ENCODE measurements at regions not wholly inside any gene's neighbourhood (a gene's known extent, or its start where the extent isn't known, plus 50 kb on each side); places are given as distances from the start of the nearest gene placed in this dataset.

DNA sequence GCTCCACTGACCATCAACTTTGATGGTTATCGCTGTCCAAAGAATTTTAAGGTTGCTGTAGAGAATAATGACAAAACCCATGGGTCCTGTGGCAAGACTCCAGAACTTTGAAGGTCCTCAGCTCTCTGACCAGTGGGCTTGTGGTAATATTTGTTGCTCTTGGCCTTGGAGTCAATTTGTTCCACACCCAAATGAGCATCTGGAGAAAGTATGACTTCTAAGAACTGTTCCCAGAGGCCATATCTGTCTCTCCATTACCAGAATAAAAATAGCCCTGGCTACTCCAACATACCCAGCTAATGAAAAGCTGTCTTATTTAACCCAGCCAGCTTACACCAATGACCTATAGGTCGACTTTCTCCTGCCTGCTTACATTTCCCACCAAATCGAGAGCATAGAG, 466.4 kb downstream of the MEIS1 start:
- no peak for DNase-seq
- Mint-ChIP-seq H3K4me3 (no peak overlapping the region), H3K9me3 (peaks cover 3% of the 10 kb centered on the region), H3K36me3 (no peaks in the 10 kb centered on the region), H3K4me1 (ENCODE audit: low read depth) (no peaks in the 10 kb centered on the region), H3K27me3 (no peaks in the 10 kb centered on the region), H3K27ac (no peak overlapping the region)
- intact Hi-C loops (cut with micrococcal nuclease), result no loop called here
- ChIA-PET CTCF (no interaction called here), POLR2A (no interaction called here)

DNA sequence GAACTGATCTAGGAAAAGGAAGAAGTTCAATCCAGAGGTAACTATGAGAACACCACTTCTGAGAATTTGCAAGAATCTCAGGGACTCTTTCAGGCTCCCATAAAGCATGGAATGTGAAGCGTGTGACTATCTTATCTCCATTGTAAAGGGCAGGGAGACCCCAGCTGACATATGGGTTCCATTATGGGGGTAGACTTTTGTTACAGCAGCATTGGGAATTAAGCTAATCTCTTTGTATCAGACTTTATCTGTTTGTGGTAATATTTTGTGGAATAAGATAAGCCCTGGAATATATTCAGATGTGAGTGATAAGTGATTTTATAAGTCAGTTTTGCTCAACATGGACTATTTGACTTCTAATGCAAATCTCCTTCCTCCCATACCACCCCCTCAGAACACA, 468.3 kb downstream of the MEIS1 start:
- ChIA-PET CTCF (no interaction called here), POLR2A (no interaction called here)
- Mint-ChIP-seq H3K9me3 (peaks cover 3% of the 10 kb centered on the region), H3K27ac (no peak overlapping the region), H3K4me3 (no peak overlapping the region), H3K4me1 (ENCODE audit: low read depth) (no peaks in the 10 kb centered on the region), H3K36me3 (no peaks in the 10 kb centered on the region), H3K27me3 (no peaks in the 10 kb centered on the region)
- intact Hi-C loops (cut with micrococcal nuclease), result no loop called here
- DNase-seq, result no peak

DNA sequence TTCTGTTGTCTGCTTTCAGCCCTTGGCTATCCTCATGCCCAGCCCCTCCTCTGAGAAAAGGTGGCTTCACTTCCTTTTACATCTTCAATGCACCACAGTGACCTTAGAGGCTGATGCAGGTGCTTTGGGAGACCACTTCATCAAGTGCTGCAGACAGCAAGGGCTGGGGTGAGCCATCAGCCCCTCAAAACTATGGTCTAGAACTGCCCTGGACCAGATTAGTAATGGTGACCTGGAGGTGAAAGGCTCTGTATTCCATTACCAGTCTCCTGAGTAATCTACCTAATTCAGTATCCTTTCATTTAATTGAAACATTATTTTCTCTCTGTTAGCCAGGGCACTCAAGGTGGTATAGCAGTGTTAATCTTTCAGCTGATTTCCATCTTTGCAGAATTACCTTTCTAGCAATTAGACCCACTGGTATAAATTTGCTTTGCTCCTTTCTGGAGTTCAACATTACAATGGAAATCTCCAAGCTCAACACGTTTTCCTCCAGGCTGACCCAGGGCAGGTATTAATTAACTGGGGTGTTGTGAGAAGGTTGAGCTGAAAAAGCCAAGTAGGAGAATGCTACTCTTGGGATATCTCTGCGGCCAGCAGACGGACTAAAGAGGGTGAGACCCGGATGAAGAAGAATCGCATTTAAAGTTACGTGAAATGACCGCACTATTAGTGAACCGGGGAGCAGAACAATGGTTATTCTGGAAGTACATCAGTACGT, 469.0 kb downstream of the MEIS1 start:
- ChIA-PET CTCF (no interaction called here), POLR2A (no interaction called here)
- Mint-ChIP-seq H3K27ac (no peak overlapping the region), H3K4me3 (no peak overlapping the region), H3K36me3 (no peaks in the 10 kb centered on the region), H3K27me3 (no peaks in the 10 kb centered on the region), H3K4me1 (ENCODE audit: low read depth) (no peaks in the 10 kb centered on the region), H3K9me3 (peaks cover 3% of the 10 kb centered on the region)
- intact Hi-C loops (cut with micrococcal nuclease), result no loop called here
- no peak for DNase-seq

DNA sequence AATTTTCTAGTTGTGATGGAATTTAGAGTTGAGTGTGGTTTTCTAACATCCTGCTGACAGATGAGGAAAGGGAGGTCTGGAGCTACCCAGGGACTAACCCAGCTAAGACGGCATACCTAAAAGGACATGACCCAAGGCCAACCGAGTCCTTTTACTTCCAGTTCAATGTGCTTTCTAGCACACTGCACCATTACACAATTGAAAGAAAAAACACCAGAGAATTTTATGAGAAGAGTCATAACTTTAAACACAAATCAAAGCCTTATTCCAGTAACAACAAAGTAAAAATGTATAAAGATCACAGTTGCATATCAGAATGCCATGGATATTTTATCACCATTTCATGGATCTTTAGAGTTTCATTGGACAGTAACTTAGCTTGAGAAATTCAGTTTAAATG, 480.3 kb downstream of the MEIS1 start:
- no peaks in the 10 kb centered on the region for H3K27me3 Mint-ChIP-seq
- ChIA-PET POLR2A (no interaction called here), CTCF (no interaction called here)
- H3K9me3 Mint-ChIP-seq, result peaks cover 4% of the 10 kb centered on the region
- no peaks in the 10 kb centered on the region for H3K36me3 Mint-ChIP-seq
- intact Hi-C loops (cut with micrococcal nuclease), result no loop called here
- DNase-seq, result no peak
- no peaks in the 10 kb centered on the region for H3K4me1 Mint-ChIP-seq (ENCODE audit: low read depth)
- no peak overlapping the region for H3K27ac Mint-ChIP-seq
- no peak overlapping the region for H3K4me3 Mint-ChIP-seq

DNA sequence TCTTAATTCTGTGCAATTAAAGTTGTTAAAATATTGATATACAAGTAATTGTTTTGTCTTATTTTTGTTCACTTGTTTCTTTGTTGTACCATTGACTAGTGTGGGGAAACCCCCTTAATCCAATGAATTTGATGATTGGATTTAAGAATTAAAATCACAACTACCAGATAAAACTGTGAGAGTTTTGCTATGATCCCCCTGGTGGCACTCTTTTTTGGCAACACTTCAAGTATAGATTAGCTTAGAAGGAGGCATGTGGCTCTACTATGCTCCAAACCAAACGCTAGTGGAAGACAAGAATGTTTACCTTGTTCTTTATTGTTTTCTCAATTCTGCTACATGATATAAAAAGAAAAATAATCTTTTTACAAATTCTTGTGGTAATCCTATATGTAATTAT, 477.8 kb upstream of the ETAA1 start:
- peaks cover 4% of the 10 kb centered on the region for H3K9me3 Mint-ChIP-seq
- ChIA-PET CTCF (no interaction called here), POLR2A (no interaction called here)
- H3K36me3 Mint-ChIP-seq, result no peaks in the 10 kb centered on the region
- H3K27me3 Mint-ChIP-seq, result no peaks in the 10 kb centered on the region
- intact Hi-C loops (cut with micrococcal nuclease), result no loop called here
- no peaks in the 10 kb centered on the region for H3K4me1 Mint-ChIP-seq (ENCODE audit: low read depth)
- no peak overlapping the region for H3K27ac Mint-ChIP-seq
- DNase-seq, result no peak
- H3K4me3 Mint-ChIP-seq, result no peak overlapping the region

DNA sequence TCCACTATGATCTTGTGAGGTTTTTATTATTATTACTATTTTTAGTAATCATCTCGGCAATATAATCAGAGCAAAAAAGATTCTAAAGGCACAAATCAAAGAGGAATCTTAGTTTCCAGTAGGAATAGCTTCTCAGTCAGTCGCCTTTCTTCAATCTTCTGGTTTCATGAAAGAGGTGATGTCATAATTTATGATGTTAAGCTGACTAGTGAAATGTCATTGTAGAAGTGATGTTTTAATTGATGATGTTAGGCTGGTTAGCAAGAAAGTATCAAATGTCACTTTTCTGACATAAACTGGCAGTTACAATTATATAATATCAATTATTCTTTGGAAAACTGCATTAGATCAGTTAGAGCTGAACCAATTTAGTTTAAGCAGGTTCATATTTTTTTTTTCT, 476.7 kb upstream of the ETAA1 start:
- Mint-ChIP-seq H3K9me3 (peaks cover 4% of the 10 kb centered on the region), H3K4me3 (no peak overlapping the region), H3K4me1 (ENCODE audit: low read depth) (no peaks in the 10 kb centered on the region), H3K27ac (no peak overlapping the region), H3K36me3 (no peaks in the 10 kb centered on the region), H3K27me3 (no peaks in the 10 kb centered on the region)
- ChIA-PET CTCF (no interaction called here), POLR2A (no interaction called here)
- DNase-seq, result no peak
- intact Hi-C loops (cut with micrococcal nuclease), result no loop called here

DNA sequence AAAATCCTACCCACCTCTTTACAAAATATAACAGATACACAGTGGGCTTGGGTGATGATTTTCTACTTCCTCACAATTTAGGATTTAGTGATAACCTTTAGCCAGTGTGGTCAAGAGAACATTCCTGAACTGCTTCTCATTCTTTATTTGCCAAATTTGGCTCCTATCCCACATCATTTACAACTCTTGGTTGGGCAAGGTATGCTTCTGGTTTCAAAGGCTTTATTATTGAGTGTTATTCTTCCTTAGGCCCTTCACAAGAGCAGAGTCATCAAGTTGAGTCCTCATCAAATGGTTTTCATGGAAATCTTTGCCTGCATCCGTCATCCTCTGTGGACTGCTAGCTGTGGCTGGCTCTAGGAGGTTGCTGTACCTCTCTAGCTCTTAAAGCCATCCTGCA, 472.0 kb upstream of the ETAA1 start:
- H3K4me1 Mint-ChIP-seq (ENCODE audit: low read depth), result no peaks in the 10 kb centered on the region
- CTCF ChIA-PET, result no interaction called here
- no peaks in the 10 kb centered on the region for H3K36me3 Mint-ChIP-seq
- POLR2A ChIA-PET, result no interaction called here
- H3K9me3 Mint-ChIP-seq, result no peaks in the 10 kb centered on the region
- H3K4me3 Mint-ChIP-seq, result no peak overlapping the region
- no peak for DNase-seq
- no peak overlapping the region for H3K27ac Mint-ChIP-seq
- intact Hi-C loops (cut with micrococcal nuclease), result no loop called here
- H3K27me3 Mint-ChIP-seq, result no peaks in the 10 kb centered on the region

DNA sequence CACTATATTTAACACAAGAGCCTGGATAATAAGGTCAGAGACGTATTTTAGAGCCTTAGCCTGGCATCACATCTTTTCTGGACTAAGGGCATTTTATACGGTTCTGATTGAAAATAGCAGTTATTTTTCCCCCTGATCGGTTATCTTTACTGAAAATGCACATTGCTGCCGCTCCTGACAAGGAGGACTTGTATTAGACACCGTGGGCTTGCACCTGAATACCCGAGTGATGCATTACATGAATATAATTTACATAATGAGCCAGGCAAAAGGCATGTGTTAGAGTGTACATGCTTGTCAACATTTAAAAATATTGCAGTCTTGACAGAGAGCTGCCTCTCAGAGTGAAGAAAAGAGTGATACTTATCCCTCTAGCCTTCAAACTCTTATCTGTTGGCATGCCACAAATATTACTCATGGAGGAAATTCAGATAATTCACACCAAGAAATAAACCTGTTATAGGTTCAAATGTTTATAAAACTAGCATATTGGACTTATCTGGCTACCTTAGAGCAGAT, 470.5 kb upstream of the ETAA1 start:
- Mint-ChIP-seq H3K27ac (no peak overlapping the region), H3K36me3 (no peaks in the 10 kb centered on the region), H3K4me1 (ENCODE audit: low read depth) (no peaks in the 10 kb centered on the region), H3K9me3 (no peaks in the 10 kb centered on the region), H3K27me3 (no peaks in the 10 kb centered on the region), H3K4me3 (no peak overlapping the region)
- CTCF ChIA-PET, result no interaction called here
- no peak for DNase-seq
- intact Hi-C loops (cut with micrococcal nuclease), result no loop called here
- POLR2A ChIA-PET, result no interaction called here

DNA sequence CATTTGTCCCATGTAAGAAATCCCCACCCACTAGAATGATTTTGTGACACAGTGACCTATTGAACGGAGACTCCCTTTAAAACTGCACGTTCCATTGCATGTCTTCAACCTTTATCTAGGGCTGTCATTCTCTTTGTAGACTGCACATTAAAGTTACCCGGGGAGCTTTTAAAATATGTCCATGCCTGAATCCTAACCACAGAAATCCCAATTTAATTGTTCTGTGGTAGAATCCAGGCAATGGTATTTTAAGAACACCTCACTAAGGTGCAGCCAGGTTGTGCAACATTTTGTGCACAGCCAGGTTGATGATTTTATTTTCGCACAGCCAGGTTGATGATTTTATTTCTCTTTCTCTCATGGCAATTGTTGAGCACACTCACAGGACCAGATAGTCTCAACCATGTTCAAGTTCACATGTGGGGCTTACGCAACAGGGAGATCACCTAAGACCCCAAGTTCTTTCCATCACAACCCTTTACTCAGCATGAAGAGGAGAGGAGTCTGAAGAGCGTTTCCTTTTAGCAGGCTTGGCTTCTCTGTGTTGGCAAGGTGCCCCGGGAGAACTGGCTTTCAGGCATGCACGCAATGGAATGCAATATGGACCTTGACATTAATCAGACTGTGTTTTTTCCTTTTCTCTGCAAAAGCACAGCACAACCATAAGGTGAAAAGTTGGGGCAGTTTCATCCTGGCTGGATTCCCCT, 467.3 kb upstream of the ETAA1 start:
- ChIA-PET POLR2A (no interaction called here), CTCF (interaction anchor here (0.6 kb wide), 1 partner anchor 8 kb away, joined by 3 read pairs; no protein-coding TSS in a partner anchor)
- intact Hi-C loops (cut with micrococcal nuclease), result no loop called here
- no peaks in the 10 kb centered on the region for H3K4me1 Mint-ChIP-seq (ENCODE audit: low read depth)
- H3K27ac Mint-ChIP-seq, result no peak overlapping the region
- no peak for DNase-seq
- no peaks in the 10 kb centered on the region for H3K36me3 Mint-ChIP-seq
- H3K4me3 Mint-ChIP-seq, result no peak overlapping the region
- H3K27me3 Mint-ChIP-seq, result no peaks in the 10 kb centered on the region
- H3K9me3 Mint-ChIP-seq, result no peaks in the 10 kb centered on the region

DNA sequence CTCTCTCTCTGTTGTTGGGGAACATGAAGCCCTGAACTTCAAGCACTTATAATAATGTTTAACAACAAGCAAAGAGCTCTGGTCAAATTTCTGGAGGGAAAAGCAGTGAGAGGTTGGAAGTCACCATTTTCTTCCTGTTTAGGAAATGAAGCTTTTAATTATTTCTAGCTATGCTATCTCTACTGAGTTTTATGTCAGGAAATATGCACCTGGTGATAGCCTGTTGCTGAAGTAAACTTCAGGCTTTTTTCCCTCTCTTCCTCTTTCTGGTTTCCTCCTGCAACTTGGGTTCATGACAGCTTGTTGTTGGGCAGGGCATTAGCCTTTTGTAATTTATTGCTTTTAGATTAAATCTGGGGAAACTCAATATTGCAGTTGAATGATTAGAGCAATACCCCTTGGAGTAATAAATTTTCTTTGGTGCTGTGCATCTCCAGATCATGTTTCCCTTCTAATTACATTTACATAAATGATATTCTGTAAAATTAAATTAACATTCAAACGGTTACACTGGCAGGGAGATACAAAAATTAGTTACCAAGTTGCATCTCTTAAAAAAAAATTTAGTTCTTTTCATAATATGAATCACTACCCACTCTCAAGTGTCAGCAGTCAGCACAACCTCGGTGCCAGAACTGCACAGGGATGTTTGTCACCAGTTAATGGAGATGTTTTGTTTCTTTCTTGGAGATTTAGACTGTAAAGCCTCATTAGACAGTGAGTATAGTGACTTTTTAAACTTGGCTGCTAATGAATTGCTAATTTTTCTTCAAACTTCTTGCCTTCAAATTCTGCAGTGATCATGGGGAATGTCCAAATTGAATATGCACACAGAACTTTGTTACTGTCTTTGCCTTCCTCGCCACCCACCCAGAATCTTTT, 466.6 kb upstream of the ETAA1 start:
- no peaks in the 10 kb centered on the region for H3K27me3 Mint-ChIP-seq
- no peak for DNase-seq
- H3K9me3 Mint-ChIP-seq, result no peaks in the 10 kb centered on the region
- ChIA-PET CTCF (interaction anchor here (0.6 kb wide), 1 partner anchor 9 kb away, joined by 3 read pairs; no protein-coding TSS in a partner anchor), POLR2A (no interaction called here)
- intact Hi-C loops (cut with micrococcal nuclease), result no loop called here
- no peak overlapping the region for H3K4me3 Mint-ChIP-seq
- H3K27ac Mint-ChIP-seq, result no peak overlapping the region
- H3K36me3 Mint-ChIP-seq, result no peaks in the 10 kb centered on the region
- H3K4me1 Mint-ChIP-seq (ENCODE audit: low read depth), result no peaks in the 10 kb centered on the region

DNA sequence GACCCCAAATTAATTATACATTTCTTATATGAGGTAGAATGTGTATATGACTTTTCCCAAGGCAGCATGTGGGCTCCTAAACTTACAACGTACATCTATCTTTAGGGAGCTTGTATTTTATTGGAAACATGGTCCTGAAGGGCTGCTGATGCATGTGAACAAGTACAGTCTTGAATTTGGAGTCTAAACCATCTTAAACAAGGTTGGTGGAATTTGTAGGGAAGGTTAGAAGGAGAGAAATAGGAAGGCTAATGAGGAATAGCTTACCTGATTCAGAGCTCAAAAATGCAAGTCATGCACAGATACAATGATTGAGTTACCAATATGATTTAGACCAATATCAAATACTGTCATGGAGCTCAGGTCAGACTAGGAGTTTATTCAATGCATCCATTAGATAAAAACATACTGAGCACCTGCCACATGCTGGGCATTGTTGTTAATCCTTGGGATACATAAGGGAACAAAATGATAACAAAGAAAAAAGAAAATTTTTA, 458.6 kb upstream of the ETAA1 start:
- Mint-ChIP-seq H3K36me3 (no peaks in the 10 kb centered on the region), H3K4me1 (ENCODE audit: low read depth) (no peaks in the 10 kb centered on the region), H3K4me3 (no peak overlapping the region), H3K9me3 (no peaks in the 10 kb centered on the region), H3K27me3 (no peaks in the 10 kb centered on the region), H3K27ac (no peak overlapping the region)
- intact Hi-C loops (cut with micrococcal nuclease), result no loop called here
- POLR2A ChIA-PET, result no interaction called here
- no peak for DNase-seq
- CTCF ChIA-PET, result no interaction called here

DNA sequence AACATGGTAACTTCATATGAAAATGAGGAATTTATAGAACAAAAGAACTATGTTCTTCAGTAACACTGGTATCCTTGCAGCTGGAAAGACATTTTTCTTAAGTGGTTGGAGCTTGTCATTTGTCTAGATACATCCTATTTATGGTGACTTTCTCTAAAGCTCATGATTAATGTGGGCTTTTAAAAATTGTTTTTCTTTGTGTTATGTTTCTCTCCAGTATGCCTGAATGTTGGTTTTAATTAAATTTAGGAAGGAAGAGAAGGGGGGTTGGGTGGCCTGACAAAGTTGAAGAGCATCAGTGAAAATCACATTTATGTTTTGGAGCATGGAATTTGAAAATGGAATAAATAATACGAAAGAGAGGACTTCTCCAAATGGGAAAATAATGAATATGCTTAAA, 457.1 kb upstream of the ETAA1 start:
- Mint-ChIP-seq H3K4me3 (no peak overlapping the region), H3K4me1 (ENCODE audit: low read depth) (no peaks in the 10 kb centered on the region), H3K36me3 (no peaks in the 10 kb centered on the region), H3K27ac (no peak overlapping the region), H3K27me3 (no peaks in the 10 kb centered on the region), H3K9me3 (no peaks in the 10 kb centered on the region)
- intact Hi-C loops (cut with micrococcal nuclease), result no loop called here
- no peak for DNase-seq
- ChIA-PET CTCF (no interaction called here), POLR2A (no interaction called here)

All from activated CD4-positive, alpha-beta memory T cell treated with anti-CD3 and anti-CD28 coated beads for 36 hours (primary cell).